OCI-LY7 (cell line): ENCODE measurements at regions not wholly inside any gene's neighbourhood (a gene's known extent, or its start where the extent isn't known, plus 50 kb on each side); places are given as distances from the start of the nearest gene placed in this dataset.

ENCODE experiments used
- BruUV-seq: library from RNA; stranded (reverse); fragments of 400-500 nt; replicated peaks from 2 replicates; lab custom pipeline; 2021; lab: Mats Ljungman, UMichigan
- CTCF ChIA-PET: fragments of 300-600 bp; sonication (Branson Sonifier 250); formaldehyde crosslinking; loops from one replicate; lab custom pipeline; 2022; ENCODE audit warnings: antibody characterized with exemption; ENCODE audit not compliant: unreplicated experiment; lab: Charles Lee
- POLR2A ChIA-PET: fragments of 300-600 bp; sonication (Branson Sonifier 250); formaldehyde crosslinking; loops from one replicate; lab custom pipeline; 2022; ENCODE audit warnings: antibody characterized with exemption; lab: Charles Lee
- DNase-seq: peaks from one replicate; pipeline ENCODE4 v3.0.0-alpha.2; 2015; ENCODE audit warnings: low spot score
- H2AFZ ChIP-seq: fragments of 200-600 bp; sonication (generic), shearing (Covaris generic); 2 replicates; pipeline ENCODE4 v1.6.1; 2014; ENCODE audit warnings: mild to moderate bottlenecking, antibody characterized with exemption, low read length, moderate library complexity
- H3K27ac ChIP-seq: fragments of 200-600 bp; sonication (generic); 2 replicates; pipeline ENCODE4 v1.5.1; 2014; ENCODE audit warnings: mixed run types, low read depth, mild to moderate bottlenecking, moderate library complexity, low read length, inconsistent platforms; ENCODE audit not compliant: poor library complexity, severe bottlenecking
- H3K36me3 ChIP-seq: fragments of 200-600 bp; sonication (generic); 2 replicates; pipeline ENCODE4 v1.6.1; 2014; ENCODE audit warnings: mild to moderate bottlenecking, antibody characterized with exemption, low read length, moderate library complexity, mixed read lengths; ENCODE audit not compliant: insufficient read depth
- H3K4me1 ChIP-seq: fragments of 200-600 bp; sonication (generic); 2 replicates; pipeline ENCODE4 v1.5.1; 2014; ENCODE audit warnings: mild to moderate bottlenecking, low read length; ENCODE audit not compliant: insufficient read depth, poor library complexity, severe bottlenecking
- H3K4me2 ChIP-seq: fragments of 200-600 bp; sonication (generic); 2 replicates; pipeline ENCODE4 v1.6.1; 2014; ENCODE audit warnings: mild to moderate bottlenecking, low read length
- H3K4me3 ChIP-seq: fragments of 200-600 bp; sonication (generic); 2 replicates; pipeline ENCODE4 v1.5.1; 2014; ENCODE audit warnings: mild to moderate bottlenecking, low read depth, low read length; ENCODE audit not compliant: poor library complexity, severe bottlenecking
- H3K79me2 ChIP-seq: fragments of 200-600 bp; sonication (generic); 2 replicates; pipeline ENCODE4 v1.6.1; 2016; ENCODE audit warnings: low read depth, mild to moderate bottlenecking, low read length, moderate library complexity, mixed read lengths; ENCODE audit not compliant: insufficient read depth
- H3K9me2 ChIP-seq: fragments of 200-600 bp; sonication (generic); 2 replicates; pipeline ENCODE4 v1.6.1; 2016; ENCODE audit warnings: mild to moderate bottlenecking, low read length, mixed read lengths; ENCODE audit not compliant: insufficient read depth
- H3K9me3 ChIP-seq: fragments of 200-600 bp; sonication (generic); 2 replicates; pipeline ENCODE4 v1.6.1; 2014; ENCODE audit warnings: mild to moderate bottlenecking, mixed run types, low read length, mixed read lengths
- H4K20me1 ChIP-seq: fragments of 200-600 bp; sonication (generic); 2 replicates; pipeline ENCODE4 v1.6.1; 2014; ENCODE audit warnings: mild to moderate bottlenecking, antibody characterized with exemption, low read length, moderate library complexity, mixed read lengths; ENCODE audit not compliant: insufficient read depth
- CTCF ChIP-seq: fragments of 200-600 bp; sonication (generic); conservative IDR thresholded peaks from 2 replicates; pipeline ENCODE4 v1.5.1; 2014; ENCODE audit warnings: mild to moderate bottlenecking, antibody characterized with exemption, low read length, moderate library complexity, mixed read lengths
- EZH2phosphoT487 ChIP-seq: fragments of 200-600 bp; sonication (generic); IDR thresholded peaks from 2 replicates; pipeline ENCODE4 v1.6.1; 2018; ENCODE audit warnings: low read depth, borderline replicate concordance, mild to moderate bottlenecking, mixed run types, antibody characterized with exemption, low read length, moderate library complexity, mixed read lengths
- intact Hi-C: fragments of 100-400 bp; cut with micrococcal nuclease; formaldehyde crosslinking; loops from one replicate; pipeline ENCODE4 v1.10.0; 2022; ENCODE audit not compliant: unreplicated experiment

- Histone ChIP-seq H3K4me1 (peaks cover 56% of the 10 kb centered on the region), H3K9me2 (no peaks in the 10 kb centered on the region), H3K36me3 (no peaks in the 10 kb centered on the region), H3K4me3 (peak overlapping the region; percentile 9), H2AFZ (peak overlapping the region; percentile 85; the same call in 1 of the 2 replicates), H4K20me1 (no peaks in the 10 kb centered on the region), H3K27ac (peak overlapping the region; percentile 78), H3K79me2 (no peaks in the 10 kb centered on the region), H3K4me2 (peak overlapping the region; percentile 59), H3K9me3 (no peaks in the 10 kb centered on the region)
- peak; percentile 57 for DNase-seq
- POLR2A ChIA-PET: interaction anchor here (0.8 to 1.9 kb wide), 2 partner anchors 14 to 118 kb away, joined by 5 to 8 read pairs; no protein-coding TSS in a partner anchor
- no TSS peak for BruUV-seq
- intact Hi-C loops: loop anchor here (5.0 kb wide), 1 partner anchor 192 kb away; no protein-coding TSS in a partner anchor
- peak; percentile 93 for TF ChIP-seq CTCF
- no peak for TF ChIP-seq EZH2phosphoT487
- CTCF ChIA-PET: interaction anchor here (1.4 kb wide), 1 partner anchor 10 kb away, joined by 3 read pairs; no protein-coding TSS in a partner anchor
Measured at GRCh38 chr3:117719316-117719926, 1009.8 kb downstream of the TUSC7 start.

- Histone ChIP-seq H3K4me3 (peak overlapping the region; percentile 27), H3K4me1 (peaks cover 68% of the 10 kb centered on the region)
- CTCF ChIA-PET: no interaction called here
Measured at GRCh38 chr3:117721866-117722265, 1012.3 kb downstream of the TUSC7 start.

More at GRCh38 chr3:117721866-117722265, 1012.3 kb downstream of the TUSC7 start:
- Histone ChIP-seq H2AFZ (peak overlapping the region; percentile 85), H3K79me2 (no peaks in the 10 kb centered on the region), H3K9me2 (no peaks in the 10 kb centered on the region), H3K27ac (peak overlapping the region; percentile 78), H4K20me1 (no peaks in the 10 kb centered on the region), H3K9me3 (no peaks in the 10 kb centered on the region), H3K36me3 (no peaks in the 10 kb centered on the region), H3K4me2 (peak overlapping the region; percentile 59)
- no peak for TF ChIP-seq EZH2phosphoT487
- TF ChIP-seq CTCF: no peak
- POLR2A ChIA-PET: interaction anchor here (0.6 to 2.7 kb wide), 9 partner anchors 9 to 632 kb away, joined by 3 to 12 read pairs (median 4); no protein-coding TSS in a partner anchor
- DNase-seq: peak; percentile 11
- intact Hi-C loops: loop anchor here (2.0 to 10.0 kb wide), 3 partner anchors 255 to 837 kb away; no protein-coding TSS in a partner anchor
- BruUV-seq: no TSS peak
